GM19455 (cell line): ENCODE measurements at regions not wholly inside any gene's neighbourhood (a gene's known extent, or its start where the extent isn't known, plus 50 kb on each side); places are given as distances from the start of the nearest gene placed in this dataset.
"Not testable (repeated sequence)": the region's sequence is repeated elsewhere in the genome, so short reads cannot be mapped to it uniquely, and the experiment has no call there.

Source experiments
- ATAC-seq: cut with Tn5 transposase; IDR thresholded peaks from one replicate; pipeline ENCODE4 v1.9.1; 2021; ENCODE audit not compliant: unreplicated experiment

GRCh38 chr16:55015181-55015913, 84.7 kb downstream of the IRX5 start:
- no peak for ATAC-seq

- no peak for ATAC-seq
These were observed 85.8 kb downstream of the IRX5 start for GRCh38 chr16:55016515-55016914.

- no peak for ATAC-seq
These were observed 86.7 kb downstream of the IRX5 start for GRCh38 chr16:55017321-55017720.

- no peak for ATAC-seq
These were observed 88.2 kb downstream of the IRX5 start for GRCh38 chr16:55018881-55019280.

- no peak for ATAC-seq
These were observed 88.9 kb downstream of the IRX5 start for GRCh38 chr16:55019419-55020131.

GRCh38 chr16:55021595-55022475, 91.2 kb downstream of the IRX5 start:
- ATAC-seq: no peak

- ATAC-seq: not testable (repeated sequence)
These were observed 96.6 kb downstream of the IRX5 start for GRCh38 chr16:55027260-55027659.

GRCh38 chr16:55029509-55029908, 98.8 kb downstream of the IRX5 start:
- no peak for ATAC-seq

- no peak for ATAC-seq
These were observed 100.3 kb downstream of the IRX5 start for GRCh38 chr16:55030944-55031343.

GRCh38 chr16:55031481-55031880, 100.8 kb downstream of the IRX5 start:
- ATAC-seq: no peak

GRCh38 chr16:55033225-55034156, 102.8 kb downstream of the IRX5 start:
- no peak for ATAC-seq

- ATAC-seq: no peak
These were observed 104.4 kb downstream of the IRX5 start for GRCh38 chr16:55035029-55035428.

- ATAC-seq: no peak
These were observed 105.3 kb downstream of the IRX5 start for GRCh38 chr16:55035956-55036355.

GRCh38 chr16:55036371-55036821, 105.7 kb downstream of the IRX5 start:
- ATAC-seq: no peak

- ATAC-seq: no peak
These were observed 106.4 kb downstream of the IRX5 start for GRCh38 chr16:55037046-55037445.

- ATAC-seq: no peak
These were observed 107.3 kb downstream of the IRX5 start for GRCh38 chr16:55037966-55038365.

GRCh38 chr16:55039042-55039441, 108.4 kb downstream of the IRX5 start:
- ATAC-seq: no peak

- no peak for ATAC-seq
These were observed 108.8 kb downstream of the IRX5 start for GRCh38 chr16:55039511-55039910.

- no peak for ATAC-seq
These were observed 109.3 kb downstream of the IRX5 start for GRCh38 chr16:55039931-55040330.

GRCh38 chr16:55040366-55041086, 109.9 kb downstream of the IRX5 start:
- ATAC-seq: no peak
